GM23248 (cell line): ENCODE measurements at regions not wholly inside any gene's neighbourhood (a gene's known extent, or its start where the extent isn't known, plus 50 kb on each side); places are given as distances from the start of the nearest gene placed in this dataset.
"Not testable (repeated sequence)": the region's sequence is repeated elsewhere in the genome, so short reads cannot be mapped to it uniquely, and the experiment has no call there.

ENCODE experiments used
- DNase-seq: peaks from one replicate; pipeline ENCODE4 v3.0.0-alpha.2; 2015
- H2AFZ ChIP-seq: fragments of 200-600 bp; sonication (generic); 2 replicates; pipeline ENCODE4 v1.6.1; 2016; ENCODE audit warnings: antibody characterized with exemption
- H3F3A ChIP-seq: fragments of 200-600 bp; sonication (generic); 2 replicates; pipeline ENCODE4 v1.6.1; 2016; ENCODE audit warnings: mild to moderate bottlenecking, antibody characterized with exemption, mixed run types; ENCODE audit not compliant: insufficient read depth
- H3K27ac ChIP-seq: fragments of 200-600 bp; sonication (generic); 2 replicates; pipeline ENCODE4 v1.5.1; 2016; ENCODE audit warnings: mild to moderate bottlenecking
- H3K27me3 ChIP-seq: fragments of 200-600 bp; sonication (generic); replicated peaks from 2 replicates; pipeline ENCODE4 v1.6.1; 2016; ENCODE audit warnings: mild to moderate bottlenecking; ENCODE audit not compliant: insufficient read depth
- H3K36me3 ChIP-seq: fragments of 200-600 bp; sonication (generic); 2 replicates; pipeline ENCODE4 v1.6.1; 2016; ENCODE audit warnings: low read depth, mild to moderate bottlenecking
- H3K4me1 ChIP-seq: fragments of 200-600 bp; sonication (generic); 2 replicates; pipeline ENCODE4 v1.6.1; 2016; ENCODE audit warnings: mild to moderate bottlenecking; ENCODE audit not compliant: insufficient read depth
- H3K4me2 ChIP-seq: fragments of 200-600 bp; sonication (generic); one replicate; pipeline ENCODE4 v1.6.1; 2016; ENCODE audit warnings: mild to moderate bottlenecking; ENCODE audit not compliant: unreplicated experiment
- H3K4me3 ChIP-seq: fragments of 200-600 bp; sonication (generic); 2 replicates; pipeline ENCODE4 v1.5.1; 2016; ENCODE audit warnings: mild to moderate bottlenecking
- H3K79me2 ChIP-seq: fragments of 200-600 bp; sonication (generic); 2 replicates; pipeline ENCODE4 v1.6.1; 2016; ENCODE audit warnings: mild to moderate bottlenecking; ENCODE audit not compliant: insufficient read depth
- H3K9ac ChIP-seq: fragments of 200-600 bp; sonication (generic); 2 replicates; pipeline ENCODE4 v1.6.1; 2016; ENCODE audit warnings: mild to moderate bottlenecking
- H3K9me2 ChIP-seq: fragments of 200-600 bp; sonication (generic); 2 replicates; pipeline ENCODE4 v1.6.1; 2016; ENCODE audit warnings: mixed run types, mild to moderate bottlenecking, moderate library complexity; ENCODE audit not compliant: insufficient read depth
- H3K9me3 ChIP-seq: fragments of 200-600 bp; sonication (generic); one replicate; pipeline ENCODE4 v1.6.1; 2017; ENCODE audit warnings: low read depth
- H4K20me1 ChIP-seq: fragments of 200-600 bp; sonication (generic); 2 replicates; pipeline ENCODE4 v1.6.0; 2016; ENCODE audit not compliant: insufficient read depth
- EZH2 ChIP-seq: fragments of 200-600 bp; sonication (generic); IDR thresholded peaks from 2 replicates; pipeline ENCODE4 v1.6.1; 2018; ENCODE audit warnings: antibody characterized with exemption, mild to moderate bottlenecking; ENCODE audit not compliant: insufficient read depth, poor library complexity, severe bottlenecking
- EZH2phosphoT487 ChIP-seq: fragments of 200-600 bp; sonication (generic); IDR thresholded peaks from 2 replicates; pipeline ENCODE4 v1.6.1; 2018; ENCODE audit warnings: antibody characterized with exemption, moderate library complexity, mild to moderate bottlenecking, low read depth; ENCODE audit not compliant: insufficient read depth
- WGBS, 2 experiments: methylation state at CpG; one replicate each; pipeline ENCODE4 v1.1.6; 2015 to 2017; ENCODE audit warnings: low lambda C conversion rate in 2 of 2, low coverage in 1 of 2; ENCODE audit errors: missing lambda C conversion rate in 2 of 2; 5-methylcytosine and 5-hydroxymethylcytosine counted together
- in situ Hi-C: fragments of 300-500 bp; cut with MboI; formaldehyde crosslinking; loops from 2 replicates; pipeline ENCODE4 v1.15.0; 2020

- in situ Hi-C loops = no loop called here
- Histone ChIP-seq H3K9me2 (no peaks in the 10 kb centered on the region), H3K4me1 (no peaks in the 10 kb centered on the region), H3F3A (no peaks in the 10 kb centered on the region), H2AFZ (no peak overlapping the region), H3K4me3 (no peak overlapping the region), H3K4me2 (no peak overlapping the region), H3K36me3 (no peaks in the 10 kb centered on the region), H4K20me1 (no peaks in the 10 kb centered on the region), H3K27ac (no peak overlapping the region), H3K9ac (no peak overlapping the region), H3K27me3 (no peaks in the 10 kb centered on the region), H3K9me3 (no peaks in the 10 kb centered on the region), H3K79me2 (no peaks in the 10 kb centered on the region)
- no peak for DNase-seq
- WGBS, 2 experiments = 37 to 42% methylated on average over 4 of the region's 4 CpGs
- TF ChIP-seq EZH2phosphoT487 (no peak), EZH2 (no peak)
Observed at GRCh38 chr5:121426153-121426552, 425.5 kb upstream of the FTMT start.

- H4K20me1 ChIP-seq = no peaks in the 10 kb centered on the region
- H3K79me2 ChIP-seq = no peaks in the 10 kb centered on the region
- H3K9ac ChIP-seq = no peak overlapping the region
- no peaks in the 10 kb centered on the region for H3K9me3 ChIP-seq
- in situ Hi-C loops = no loop called here
- no peak for TF ChIP-seq EZH2phosphoT487
- TF ChIP-seq EZH2 = no peak
- H3K36me3 ChIP-seq = no peaks in the 10 kb centered on the region
- no peaks in the 10 kb centered on the region for H3K9me2 ChIP-seq
- no peak overlapping the region for H3K27ac ChIP-seq
- WGBS, 2 experiments = 33 to 39% methylated on average over 1 of the region's 1 CpG
- H3F3A ChIP-seq = no peaks in the 10 kb centered on the region
- no peak for DNase-seq
- H3K4me3 ChIP-seq = no peak overlapping the region
- no peaks in the 10 kb centered on the region for H3K27me3 ChIP-seq
- no peak overlapping the region for H3K4me2 ChIP-seq
- no peak overlapping the region for H2AFZ ChIP-seq
- H3K4me1 ChIP-seq = no peaks in the 10 kb centered on the region
Observed at GRCh38 chr5:121429761-121430160, 421.9 kb upstream of the FTMT start.

GRCh38 chr5:121430538-121430937 is 421.1 kb upstream of the FTMT start:
- H3K4me2 ChIP-seq = no peak overlapping the region
- H3K36me3 ChIP-seq = no peaks in the 10 kb centered on the region
- no peaks in the 10 kb centered on the region for H3K4me1 ChIP-seq
- H3K27ac ChIP-seq = no peak overlapping the region
- H2AFZ ChIP-seq = no peak overlapping the region
- H3K9me2 ChIP-seq = no peaks in the 10 kb centered on the region
- DNase-seq = no peak
- no peaks in the 10 kb centered on the region for H4K20me1 ChIP-seq
- TF ChIP-seq EZH2phosphoT487 = no peak
- TF ChIP-seq EZH2 = no peak
- in situ Hi-C loops = no loop called here
- H3K9me3 ChIP-seq = no peaks in the 10 kb centered on the region
- no peaks in the 10 kb centered on the region for H3K79me2 ChIP-seq
- H3K4me3 ChIP-seq = no peak overlapping the region
- H3K27me3 ChIP-seq = no peaks in the 10 kb centered on the region
- H3K9ac ChIP-seq = no peak overlapping the region
- no peaks in the 10 kb centered on the region for H3F3A ChIP-seq
- 30 to 42% methylated on average over 4 of the region's 4 CpGs for WGBS, 2 experiments

- no peak for TF ChIP-seq EZH2
- TF ChIP-seq EZH2phosphoT487 = no peak
- no peak overlapping the region for H2AFZ ChIP-seq
- no peak overlapping the region for H3K27ac ChIP-seq
- H3K79me2 ChIP-seq = no peaks in the 10 kb centered on the region
- no peak overlapping the region for H3K4me3 ChIP-seq
- no peaks in the 10 kb centered on the region for H3F3A ChIP-seq
- no peaks in the 10 kb centered on the region for H3K36me3 ChIP-seq
- H3K9me3 ChIP-seq = no peaks in the 10 kb centered on the region
- H3K4me2 ChIP-seq = no peak overlapping the region
- H3K9ac ChIP-seq = no peak overlapping the region
- WGBS, 2 experiments = 17 to 27% methylated on average over 2 of the region's 2 CpGs
- DNase-seq = no peak
- no peaks in the 10 kb centered on the region for H3K9me2 ChIP-seq
- in situ Hi-C loops = no loop called here
- no peaks in the 10 kb centered on the region for H3K27me3 ChIP-seq
- no peaks in the 10 kb centered on the region for H3K4me1 ChIP-seq
- no peaks in the 10 kb centered on the region for H4K20me1 ChIP-seq
Observed at GRCh38 chr5:121445511-121445910, 406.2 kb upstream of the FTMT start.

- Histone ChIP-seq H3K4me2 (no peak overlapping the region), H3K36me3 (no peaks in the 10 kb centered on the region), H3K9ac (no peak overlapping the region), H3K79me2 (no peaks in the 10 kb centered on the region), H3F3A (no peaks in the 10 kb centered on the region), H2AFZ (no peak overlapping the region), H3K9me3 (no peaks in the 10 kb centered on the region), H4K20me1 (no peaks in the 10 kb centered on the region), H3K4me1 (no peaks in the 10 kb centered on the region), H3K4me3 (no peak overlapping the region), H3K27ac (no peak overlapping the region), H3K9me2 (no peaks in the 10 kb centered on the region), H3K27me3 (no peaks in the 10 kb centered on the region)
- WGBS, 2 experiments = 33% methylated on average over 3 of the region's 3 CpGs
- TF ChIP-seq EZH2phosphoT487 = no peak
- in situ Hi-C loops = no loop called here
- no peak for DNase-seq
Observed at GRCh38 chr5:121462441-121462840, 389.2 kb upstream of the FTMT start.

GRCh38 chr5:121471222-121471621 is 380.5 kb upstream of the FTMT start:
- H3K27ac ChIP-seq, H3K9ac ChIP-seq, H3K36me3 ChIP-seq, DNase-seq, H3K27me3 ChIP-seq, H3K79me2 ChIP-seq, H3K4me1 ChIP-seq, H2AFZ ChIP-seq, H3K9me3 ChIP-seq, in situ Hi-C loops, H4K20me1 ChIP-seq, H3K9me2 ChIP-seq, H3K4me2 ChIP-seq, H3K4me3 ChIP-seq, H3F3A ChIP-seq: not testable (repeated sequence)
